ENCODE measurements at regions not wholly inside any gene's neighbourhood (a gene's known extent, or its start where the extent isn't known, plus 50 kb on each side); places are given as distances from the start of the nearest gene placed in this dataset.

GRCh38 chr3:82891028-82891427 lies 1129.6 kb upstream of the GBE1 start (continued):
- TF ChIP-seq CSRNP3 (CRISPR knock-in tag; IDR thresholded peaks at IDR 0.05) (no peak), ZNF565 (CRISPR knock-in tag; conservative IDR thresholded peaks at IDR 0.05; ENCODE audit: low read depth) (no peak), TCF4 (CRISPR knock-in tag; IDR thresholded peaks at IDR 0.05; ENCODE audit: borderline replicate concordance) (no peak), ISL1 (CRISPR knock-in tag; IDR thresholded peaks at IDR 0.05) (no peak), CSDC2 (CRISPR knock-in tag; IDR thresholded peaks at IDR 0.05) (no peak), ESRRG (CRISPR knock-in tag; IDR thresholded peaks at IDR 0.05) (no peak), PATZ1 (CRISPR knock-in tag; IDR thresholded peaks at IDR 0.05; ENCODE audit: borderline replicate concordance) (no peak), ZFP3 (CRISPR knock-in tag; IDR thresholded peaks at IDR 0.05) (no peak), ZC3H10 (CRISPR knock-in tag; IDR thresholded peaks at IDR 0.05) (no peak)
- TF ChIP-seq, protein P1, sequence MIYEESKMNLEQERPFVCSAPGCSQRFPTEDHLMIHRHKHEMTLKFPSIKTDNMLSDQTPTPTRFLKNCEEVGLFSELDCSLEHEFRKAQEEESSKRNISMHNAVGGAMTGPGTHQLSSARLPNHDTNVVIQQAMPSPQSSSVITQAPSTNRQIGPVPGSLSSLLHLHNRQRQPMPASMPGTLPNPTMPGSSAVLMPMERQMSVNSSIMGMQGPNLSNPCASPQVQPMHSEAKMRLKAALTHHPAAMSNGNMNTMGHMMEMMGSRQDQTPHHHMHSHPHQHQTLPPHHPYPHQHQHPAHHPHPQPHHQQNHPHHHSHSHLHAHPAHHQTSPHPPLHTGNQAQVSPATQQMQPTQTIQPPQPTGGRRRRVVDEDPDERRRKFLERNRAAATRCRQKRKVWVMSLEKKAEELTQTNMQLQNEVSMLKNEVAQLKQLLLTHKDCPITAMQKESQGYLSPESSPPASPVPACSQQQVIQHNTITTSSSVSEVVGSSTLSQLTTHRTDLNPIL (CRISPR knock-in tag; IDR thresholded peaks at IDR 0.05; ENCODE audit: low read depth) = no peak

DNA sequence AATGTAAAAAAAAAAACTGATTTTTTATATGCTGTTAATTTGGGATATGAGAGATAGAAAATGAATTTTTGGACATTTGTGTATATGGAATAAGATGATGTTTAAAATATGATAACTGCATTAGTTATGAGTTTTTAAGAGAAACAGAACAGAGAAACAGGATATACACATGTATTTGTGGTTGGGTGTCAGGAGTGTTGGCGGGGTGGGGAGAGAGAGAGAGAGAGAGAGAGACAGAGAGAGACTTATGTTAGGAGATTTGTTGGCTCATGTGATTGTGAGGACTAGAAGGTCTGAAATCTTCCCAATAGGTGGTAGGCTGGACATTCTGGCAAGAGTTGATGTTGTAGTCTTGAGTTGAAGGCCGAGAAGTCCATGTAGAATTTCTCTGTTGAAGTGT lies 1121.6 kb upstream of the GBE1 start:
- ATAC-seq = no peak
- TF ChIP-seq ZC3H10 (CRISPR knock-in tag; IDR thresholded peaks at IDR 0.05) (no peak), TOX (CRISPR knock-in tag; IDR thresholded peaks at IDR 0.05; ENCODE audit: borderline replicate concordance) (no peak), ZNF70 (CRISPR knock-in tag; IDR thresholded peaks at IDR 0.05) (no peak), ISL1 (CRISPR knock-in tag; IDR thresholded peaks at IDR 0.05) (no peak), RARB (CRISPR knock-in tag; IDR thresholded peaks at IDR 0.05) (no peak), SNAI2 (CRISPR knock-in tag; IDR thresholded peaks at IDR 0.05) (no peak)
- TF ChIP-seq, protein P2, sequence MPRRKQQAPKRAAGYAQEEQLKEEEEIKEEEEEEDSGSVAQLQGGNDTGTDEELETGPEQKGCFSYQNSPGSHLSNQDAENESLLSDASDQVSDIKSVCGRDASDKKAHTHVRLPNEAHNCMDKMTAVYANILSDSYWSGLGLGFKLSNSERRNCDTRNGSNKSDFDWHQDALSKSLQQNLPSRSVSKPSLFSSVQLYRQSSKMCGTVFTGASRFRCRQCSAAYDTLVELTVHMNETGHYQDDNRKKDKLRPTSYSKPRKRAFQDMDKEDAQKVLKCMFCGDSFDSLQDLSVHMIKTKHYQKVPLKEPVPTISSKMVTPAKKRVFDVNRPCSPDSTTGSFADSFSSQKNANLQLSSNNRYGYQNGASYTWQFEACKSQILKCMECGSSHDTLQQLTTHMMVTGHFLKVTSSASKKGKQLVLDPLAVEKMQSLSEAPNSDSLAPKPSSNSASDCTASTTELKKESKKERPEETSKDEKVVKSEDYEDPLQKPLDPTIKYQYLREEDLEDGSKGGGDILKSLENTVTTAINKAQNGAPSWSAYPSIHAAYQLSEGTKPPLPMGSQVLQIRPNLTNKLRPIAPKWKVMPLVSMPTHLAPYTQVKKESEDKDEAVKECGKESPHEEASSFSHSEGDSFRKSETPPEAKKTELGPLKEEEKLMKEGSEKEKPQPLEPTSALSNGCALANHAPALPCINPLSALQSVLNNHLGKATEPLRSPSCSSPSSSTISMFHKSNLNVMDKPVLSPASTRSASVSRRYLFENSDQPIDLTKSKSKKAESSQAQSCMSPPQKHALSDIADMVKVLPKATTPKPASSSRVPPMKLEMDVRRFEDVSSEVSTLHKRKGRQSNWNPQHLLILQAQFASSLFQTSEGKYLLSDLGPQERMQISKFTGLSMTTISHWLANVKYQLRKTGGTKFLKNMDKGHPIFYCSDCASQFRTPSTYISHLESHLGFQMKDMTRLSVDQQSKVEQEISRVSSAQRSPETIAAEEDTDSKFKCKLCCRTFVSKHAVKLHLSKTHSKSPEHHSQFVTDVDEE (CRISPR knock-in tag; IDR thresholded peaks at IDR 0.05) = no peak

GRCh38 chr3:82875401-82875800 lies 1114.0 kb upstream of the GBE1 start:
- no peak for ATAC-seq
- no peak for TF ChIP-seq CSDC2 (CRISPR knock-in tag; IDR thresholded peaks at IDR 0.05)
- no peak for TF ChIP-seq OSR1 (CRISPR knock-in tag; IDR thresholded peaks at IDR 0.05)
- no peak for TF ChIP-seq PATZ1 (CRISPR knock-in tag; IDR thresholded peaks at IDR 0.05; ENCODE audit: borderline replicate concordance)
- TF ChIP-seq, protein P2 (CRISPR knock-in tag; IDR thresholded peaks at IDR 0.05) = no peak
- TF ChIP-seq TOX (CRISPR knock-in tag; IDR thresholded peaks at IDR 0.05; ENCODE audit: borderline replicate concordance) = no peak
- TF ChIP-seq SNAI2 (CRISPR knock-in tag; IDR thresholded peaks at IDR 0.05) = no peak
